DOHH2 (cell line): ENCODE measurements at regions not wholly inside any gene's neighbourhood (a gene's known extent, or its start where the extent isn't known, plus 50 kb on each side); places are given as distances from the start of the nearest gene placed in this dataset.

Experiments
- H3F3A ChIP-seq: fragments of 200-600 bp; sonication (generic), shearing (Covaris generic); 2 replicates; pipeline ENCODE4 v1.6.0; 2016; ENCODE audit warnings: antibody characterized with exemption, mild to moderate bottlenecking; ENCODE audit not compliant: control insufficient read depth, insufficient read depth
- H3K27ac ChIP-seq: fragments of 200-600 bp; sonication (generic); 2 replicates; pipeline ENCODE4 v1.5.1; 2014; ENCODE audit warnings: low read depth, mild to moderate bottlenecking, low read length, moderate library complexity
- H3K27me3 ChIP-seq: fragments of 200-600 bp; sonication (generic); 2 replicates; pipeline ENCODE4 v1.6.1; 2014; ENCODE audit warnings: mild to moderate bottlenecking, low read length, mixed read lengths; ENCODE audit not compliant: control insufficient read depth
- H3K36me3 ChIP-seq: fragments of 200-600 bp; sonication (generic); 2 replicates; pipeline ENCODE4 v1.6.1; 2014; ENCODE audit warnings: mild to moderate bottlenecking, low read length, moderate library complexity, mixed read lengths; ENCODE audit not compliant: control insufficient read depth
- H3K4me1 ChIP-seq: fragments of 200-600 bp; sonication (generic); 2 replicates; pipeline ENCODE4 v1.6.1; 2014; ENCODE audit warnings: mild to moderate bottlenecking, low read length, mixed read lengths; ENCODE audit not compliant: control insufficient read depth
- H3K4me2 ChIP-seq: fragments of 200-600 bp; sonication (generic); 2 replicates; pipeline ENCODE4 v1.6.0; 2014; ENCODE audit warnings: mild to moderate bottlenecking, low read length, moderate library complexity
- H3K4me3 ChIP-seq: fragments of 200-600 bp; sonication (generic); 2 replicates; pipeline ENCODE4 v1.5.1; 2014; ENCODE audit warnings: mild to moderate bottlenecking, low read length, mixed read lengths
- H3K79me2 ChIP-seq: fragments of 200-600 bp; sonication (generic); 2 replicates; pipeline ENCODE4 v1.6.1; 2014; ENCODE audit warnings: mild to moderate bottlenecking, low read length, mixed read lengths; ENCODE audit not compliant: control insufficient read depth
- H3K9me2 ChIP-seq: fragments of 200-600 bp; sonication (generic); replicated peaks from 2 replicates; pipeline ENCODE4 v1.6.1; 2014; ENCODE audit warnings: mild to moderate bottlenecking, low read length, mixed read lengths; ENCODE audit not compliant: control insufficient read depth
- H3K9me3 ChIP-seq: fragments of 200-600 bp; sonication (generic); 2 replicates; pipeline ENCODE4 v1.6.1; 2014; ENCODE audit warnings: antibody characterized with exemption, low read length, mixed read lengths; ENCODE audit not compliant: control insufficient read depth, insufficient read depth
- H4K20me1 ChIP-seq: fragments of 200-600 bp; sonication (generic); 2 replicates; pipeline ENCODE4 v1.6.0; 2014; ENCODE audit warnings: low read depth, mild to moderate bottlenecking, antibody characterized with exemption, low read length, moderate library complexity; ENCODE audit not compliant: control insufficient read depth, insufficient read depth
- EZH2phosphoT487 ChIP-seq: fragments of 200-600 bp; sonication (generic); IDR thresholded peaks from 2 replicates; pipeline ENCODE4 v1.6.1; 2017; ENCODE audit warnings: borderline replicate concordance, mild to moderate bottlenecking, antibody characterized with exemption, low read length, moderate library complexity, mixed read lengths
- TF ChIP-seq, protein P1 (sequence below): fragments of 200-600 bp; sonication (generic); IDR thresholded peaks from one replicate; pipeline ENCODE4 v1.5.1; 2014; ENCODE audit warnings: antibody characterized with exemption, mild to moderate bottlenecking, low read depth, low read length; ENCODE audit not compliant: poor library complexity, severe bottlenecking

GRCh38 chr6:95357380-95358020, 219.8 kb upstream of the MANEA start:
- Histone ChIP-seq H3K27ac (no peak overlapping the region), H3K27me3 (no peaks in the 10 kb centered on the region), H3K4me2 (no peak overlapping the region), H3K4me3 (no peak overlapping the region), H3F3A (no peaks in the 10 kb centered on the region), H3K79me2 (no peaks in the 10 kb centered on the region), H4K20me1 (no peaks in the 10 kb centered on the region), H3K9me2 (no peaks in the 10 kb centered on the region), H3K36me3 (no peaks in the 10 kb centered on the region), H3K4me1 (no peaks in the 10 kb centered on the region), H3K9me3 (no peaks in the 10 kb centered on the region)
- TF ChIP-seq, protein P1, sequence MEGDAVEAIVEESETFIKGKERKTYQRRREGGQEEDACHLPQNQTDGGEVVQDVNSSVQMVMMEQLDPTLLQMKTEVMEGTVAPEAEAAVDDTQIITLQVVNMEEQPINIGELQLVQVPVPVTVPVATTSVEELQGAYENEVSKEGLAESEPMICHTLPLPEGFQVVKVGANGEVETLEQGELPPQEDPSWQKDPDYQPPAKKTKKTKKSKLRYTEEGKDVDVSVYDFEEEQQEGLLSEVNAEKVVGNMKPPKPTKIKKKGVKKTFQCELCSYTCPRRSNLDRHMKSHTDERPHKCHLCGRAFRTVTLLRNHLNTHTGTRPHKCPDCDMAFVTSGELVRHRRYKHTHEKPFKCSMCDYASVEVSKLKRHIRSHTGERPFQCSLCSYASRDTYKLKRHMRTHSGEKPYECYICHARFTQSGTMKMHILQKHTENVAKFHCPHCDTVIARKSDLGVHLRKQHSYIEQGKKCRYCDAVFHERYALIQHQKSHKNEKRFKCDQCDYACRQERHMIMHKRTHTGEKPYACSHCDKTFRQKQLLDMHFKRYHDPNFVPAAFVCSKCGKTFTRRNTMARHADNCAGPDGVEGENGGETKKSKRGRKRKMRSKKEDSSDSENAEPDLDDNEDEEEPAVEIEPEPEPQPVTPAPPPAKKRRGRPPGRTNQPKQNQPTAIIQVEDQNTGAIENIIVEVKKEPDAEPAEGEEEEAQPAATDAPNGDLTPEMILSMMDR = no peak
- no peak for TF ChIP-seq EZH2phosphoT487

DNA sequence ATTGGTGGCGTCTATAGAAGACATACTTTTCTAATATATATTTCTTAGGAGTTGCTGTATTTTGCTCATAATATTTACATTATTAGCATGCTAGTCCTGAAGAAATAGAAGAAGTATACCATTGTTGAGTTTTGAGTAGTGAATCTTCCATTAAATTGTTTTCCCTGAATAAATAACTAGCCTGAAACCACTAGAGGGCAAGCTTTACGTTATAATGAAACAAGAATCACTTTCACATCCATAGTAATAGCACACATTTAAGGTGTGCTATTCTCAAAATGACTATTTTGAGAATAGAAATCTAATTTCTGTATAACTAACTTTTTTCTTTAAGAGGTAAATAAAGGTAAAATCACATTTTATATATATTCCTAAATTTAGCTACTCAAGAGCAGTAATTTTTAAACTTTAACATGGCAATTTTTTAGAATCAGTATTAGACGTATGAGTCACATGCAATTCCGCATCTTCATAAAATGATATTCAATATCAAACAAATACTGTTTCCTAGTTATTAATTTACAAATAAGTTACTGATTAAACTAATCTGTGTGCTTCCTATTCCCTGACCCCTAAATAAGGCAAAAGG, 213.2 kb upstream of the MANEA start:
- Histone ChIP-seq H3K4me3 (no peak overlapping the region), H3K4me2 (no peak overlapping the region), H3K9me2 (no peaks in the 10 kb centered on the region), H3K4me1 (no peaks in the 10 kb centered on the region), H3K36me3 (no peaks in the 10 kb centered on the region), H3K27me3 (no peaks in the 10 kb centered on the region), H3F3A (no peaks in the 10 kb centered on the region), H3K79me2 (no peaks in the 10 kb centered on the region), H3K9me3 (no peaks in the 10 kb centered on the region), H3K27ac (no peak overlapping the region), H4K20me1 (no peaks in the 10 kb centered on the region)
- TF ChIP-seq, protein P1 = peak; percentile 34
- no peak for TF ChIP-seq EZH2phosphoT487

GRCh38 chr6:95365454-95365853, 211.9 kb upstream of the MANEA start:
- no peak overlapping the region for H3K4me3 ChIP-seq
- no peaks in the 10 kb centered on the region for H3K9me2 ChIP-seq
- TF ChIP-seq, protein P1 = no peak
- no peak for TF ChIP-seq EZH2phosphoT487
- H3K4me2 ChIP-seq = no peak overlapping the region
- no peaks in the 10 kb centered on the region for H3K9me3 ChIP-seq
- no peaks in the 10 kb centered on the region for H3K27me3 ChIP-seq
- H3K4me1 ChIP-seq = no peaks in the 10 kb centered on the region
- no peaks in the 10 kb centered on the region for H4K20me1 ChIP-seq
- no peak overlapping the region for H3K27ac ChIP-seq
- no peaks in the 10 kb centered on the region for H3F3A ChIP-seq
- no peaks in the 10 kb centered on the region for H3K36me3 ChIP-seq
- H3K79me2 ChIP-seq = no peaks in the 10 kb centered on the region
